LHCN-M2 (cell line): ENCODE measurements at regions not wholly inside any gene's neighbourhood (a gene's known extent, or its start where the extent isn't known, plus 50 kb on each side); places are given as distances from the start of the nearest gene placed in this dataset.
"Not testable (repeated sequence)": the region's sequence is repeated elsewhere in the genome, so short reads cannot be mapped to it uniquely, and the experiment has no call there.

Experiments
- DNase-seq: peaks from one replicate; pipeline ENCODE4 v3.0.0-alpha.2; 2012; ENCODE audit warnings: low read depth

- no peak for DNase-seq
These were observed 74.6 kb downstream of the FEM1C start for GRCh38 chr5:115469904-115470516.

- no peak for DNase-seq
These were observed 76.9 kb downstream of the FEM1C start for GRCh38 chr5:115467628-115468027.

- DNase-seq = no peak
These were observed 79.1 kb downstream of the FEM1C start for GRCh38 chr5:115465431-115465830.

GRCh38 chr5:115463983-115464382 is 80.6 kb downstream of the FEM1C start:
- peak; percentile 75 for DNase-seq

GRCh38 chr5:115461506-115462290 is 82.9 kb downstream of the FEM1C start:
- DNase-seq = peak; percentile 98

- DNase-seq = peak; percentile 68
These were observed 83.5 kb downstream of the FEM1C start for GRCh38 chr5:115461093-115461492.

- peak; percentile 97 for DNase-seq
These were observed 84.1 kb downstream of the FEM1C start for GRCh38 chr5:115460472-115460871.

- DNase-seq = peak; percentile 61
These were observed 84.7 kb downstream of the FEM1C start for GRCh38 chr5:115459855-115460341.

GRCh38 chr5:115458416-115458815 is 86.2 kb downstream of the FEM1C start:
- DNase-seq = no peak

- DNase-seq = no peak
These were observed 86.6 kb downstream of the FEM1C start for GRCh38 chr5:115458003-115458409.

- no peak for DNase-seq
These were observed 87.0 kb downstream of the FEM1C start for GRCh38 chr5:115457571-115457970.

GRCh38 chr5:115456539-115457040 is 88.0 kb downstream of the FEM1C start:
- no peak for DNase-seq

GRCh38 chr5:115456056-115456455 is 88.5 kb downstream of the FEM1C start:
- DNase-seq = no peak

GRCh38 chr5:115455301-115455707 is 89.3 kb downstream of the FEM1C start:
- peak; percentile 98 for DNase-seq

- DNase-seq = no peak
These were observed 91.0 kb downstream of the FEM1C start for GRCh38 chr5:115453391-115454095.

GRCh38 chr5:115452536-115453235 is 91.9 kb downstream of the FEM1C start:
- peak; percentile 43 for DNase-seq

- no peak for DNase-seq
These were observed 92.5 kb downstream of the FEM1C start for GRCh38 chr5:115452083-115452482.

- no peak for DNase-seq
These were observed 93.8 kb downstream of the FEM1C start for GRCh38 chr5:115450741-115451140.

GRCh38 chr5:115448630-115449029 is 95.9 kb downstream of the FEM1C start:
- not testable (repeated sequence) for DNase-seq

GRCh38 chr5:115440782-115441451 is 103.7 kb downstream of the FEM1C start:
- no peak for DNase-seq

- no peak for DNase-seq
These were observed 104.9 kb downstream of the FEM1C start for GRCh38 chr5:115439639-115440038.
